H9 (cell line): ENCODE measurements at regions not wholly inside any gene's neighbourhood (a gene's known extent, or its start where the extent isn't known, plus 50 kb on each side); places are given as distances from the start of the nearest gene placed in this dataset.

Experiments used
- DNase-seq: peaks from one replicate; pipeline ENCODE4 v3.0.0-alpha.2; 2017
- H2AFZ ChIP-seq: one replicate; pipeline ENCODE4 v1.6.1; 2013; ENCODE audit warnings: mild to moderate bottlenecking, low read length, control low read depth, moderate library complexity
- H2AK5ac ChIP-seq: 2 replicates; pipeline ENCODE4 v1.6.1; 2013; ENCODE audit warnings: low read length, control low read depth, mixed read lengths; ENCODE audit not compliant: insufficient read length
- H2BK120ac ChIP-seq: one replicate; pipeline ENCODE4 v1.6.1; 2013; ENCODE audit warnings: low read depth, mild to moderate bottlenecking, low read length, control low read depth, inconsistent platforms; ENCODE audit not compliant: poor library complexity, severe bottlenecking
- H2BK12ac ChIP-seq: 2 replicates; pipeline ENCODE4 v1.6.1; 2013; ENCODE audit warnings: low read length, control low read depth, mixed read lengths, low read depth; ENCODE audit not compliant: insufficient read length
- H2BK15ac ChIP-seq: 2 replicates; pipeline ENCODE4 v1.6.1; 2013; ENCODE audit warnings: low read depth, low read length, control low read depth
- H2BK20ac ChIP-seq: one replicate; pipeline ENCODE4 v1.6.1; 2013; ENCODE audit warnings: low read depth, mild to moderate bottlenecking, low read length, control low read depth, inconsistent platforms; ENCODE audit not compliant: poor library complexity, severe bottlenecking
- H2BK5ac ChIP-seq: 2 replicates; pipeline ENCODE4 v1.6.1; 2013; ENCODE audit warnings: low read length, control low read depth, mixed read lengths; ENCODE audit not compliant: insufficient read length
- H3K14ac ChIP-seq: 2 replicates; pipeline ENCODE4 v1.6.1; 2013; ENCODE audit warnings: low read length, control low read depth; ENCODE audit not compliant: insufficient read depth
- H3K18ac ChIP-seq: 2 replicates; pipeline ENCODE4 v1.6.1; 2013; ENCODE audit warnings: low read depth, mild to moderate bottlenecking, mixed read lengths, low read length, control low read depth; ENCODE audit not compliant: insufficient read length
- H3K23ac ChIP-seq: 2 replicates; pipeline ENCODE4 v1.6.1; 2013; ENCODE audit warnings: low read length, control low read depth, mixed read lengths, low read depth; ENCODE audit not compliant: insufficient read length
- H3K23me2 ChIP-seq: 2 replicates; pipeline ENCODE4 v1.6.1; 2013; ENCODE audit warnings: low read depth, mild to moderate bottlenecking, mixed read lengths, low read length, control low read depth; ENCODE audit not compliant: insufficient read length, poor library complexity, severe bottlenecking
- H3K27ac ChIP-seq: 2 replicates; pipeline ENCODE4 v1.5.1; 2013; ENCODE audit warnings: low read length, control low read depth, mixed read lengths, low read depth; ENCODE audit not compliant: insufficient read length
- H3K27me3 ChIP-seq: 2 replicates; pipeline ENCODE4 v1.6.1; 2013; ENCODE audit warnings: low read length, control low read depth, inconsistent platforms; ENCODE audit not compliant: insufficient read depth
- H3K4ac ChIP-seq: 2 replicates; pipeline ENCODE4 v1.6.1; 2013; ENCODE audit warnings: low read depth, mild to moderate bottlenecking, control low read depth, inconsistent platforms, low read length, moderate library complexity
- H3K4me1 ChIP-seq: 2 replicates; pipeline ENCODE4 v1.6.1; 2013; ENCODE audit warnings: low read length, control low read depth, inconsistent platforms; ENCODE audit not compliant: insufficient read depth
- H3K4me2 ChIP-seq: 2 replicates; pipeline ENCODE4 v1.6.1; 2013; ENCODE audit warnings: low read length, control low read depth, mixed read lengths; ENCODE audit not compliant: insufficient read length, insufficient read depth
- H3K56ac ChIP-seq: 2 replicates; pipeline ENCODE4 v1.6.1; 2013; ENCODE audit warnings: low read depth, mild to moderate bottlenecking, mixed read lengths, low read length, control low read depth; ENCODE audit not compliant: insufficient read length
- H3K79me1 ChIP-seq: 2 replicates; pipeline ENCODE4 v1.6.1; 2013; ENCODE audit warnings: low read depth, mild to moderate bottlenecking, moderate library complexity, low read length, control low read depth, inconsistent platforms; ENCODE audit not compliant: insufficient read depth, poor library complexity, severe bottlenecking
- H3K79me2 ChIP-seq: 2 replicates; pipeline ENCODE4 v1.6.1; 2013; ENCODE audit warnings: low read length, control low read depth, inconsistent platforms; ENCODE audit not compliant: insufficient read depth
- H3K9ac ChIP-seq: 2 replicates; pipeline ENCODE4 v1.6.1; 2013; ENCODE audit warnings: low read length, control low read depth, mixed read lengths; ENCODE audit not compliant: insufficient read length; ENCODE audit errors: extremely low read depth
- H3K9me3 ChIP-seq: one replicate; pipeline ENCODE4 v1.6.1; 2013; ENCODE audit warnings: low read depth, low read length, inconsistent platforms; ENCODE audit not compliant: control insufficient read depth
- H3T11ph ChIP-seq: one replicate; pipeline ENCODE4 v1.6.1; 2013; ENCODE audit warnings: mild to moderate bottlenecking, low read length, control low read depth, inconsistent platforms
- H4K20me1 ChIP-seq: one replicate; pipeline ENCODE4 v1.6.1; 2013; ENCODE audit not compliant: control insufficient read depth, insufficient read length, insufficient read depth
- H4K5ac ChIP-seq: 2 replicates; pipeline ENCODE4 v1.6.1; 2013; ENCODE audit warnings: low read depth, mild to moderate bottlenecking, mixed read lengths, low read length, control low read depth; ENCODE audit not compliant: insufficient read length
- H4K8ac ChIP-seq: replicated peaks from 2 replicates; pipeline ENCODE4 v1.6.1; 2013; ENCODE audit warnings: low read length, control low read depth, mixed read lengths, low read depth; ENCODE audit not compliant: insufficient read length
- H4K91ac ChIP-seq: 2 replicates; pipeline ENCODE4 v1.6.1; 2013; ENCODE audit warnings: low read depth, mild to moderate bottlenecking, moderate library complexity, mixed read lengths, low read length, control low read depth; ENCODE audit not compliant: insufficient read length
- H3K27ac Mint-ChIP-seq, 3 experiments: 2 replicates in 2 of 3; 3 replicates in 1 of 3; pipeline ENCODE4 v1.8.0; 2020 to 2021; ENCODE audit warnings: mixed read lengths in 3 of 3, mild to moderate bottlenecking in 1 of 3, moderate library complexity in 1 of 3
- H3K27me3 Mint-ChIP-seq: 2 replicates; pipeline ENCODE4 v1.8.0; 2021; ENCODE audit warnings: low read depth, mild to moderate bottlenecking, moderate library complexity, mixed read lengths
- H3K36me3 Mint-ChIP-seq, 3 experiments: 2 replicates in 2 of 3; 3 replicates in 1 of 3; pipeline ENCODE4 v1.8.0; 2020 to 2021; ENCODE audit warnings: low read depth in 3 of 3, mixed read lengths in 3 of 3; ENCODE audit not compliant: insufficient read depth in 1 of 3
- H3K4me1 Mint-ChIP-seq, 2 experiments: 2 replicates each; pipeline ENCODE4 v1.8.0; 2020; ENCODE audit warnings: mixed read lengths in 2 of 2
- H3K4me3 Mint-ChIP-seq, 2 experiments: 2 replicates in 1 of 2; 3 replicates in 1 of 2; pipeline ENCODE4 v1.8.0; 2020 to 2021; ENCODE audit warnings: mild to moderate bottlenecking in 2 of 2, mixed read lengths in 2 of 2, moderate library complexity in 1 of 2
- H3K9me3 Mint-ChIP-seq, 2 experiments: 2 replicates in 1 of 2; 3 replicates in 1 of 2; pipeline ENCODE4 v1.8.0; 2020; ENCODE audit warnings: mild to moderate bottlenecking in 2 of 2, mixed read lengths in 2 of 2, moderate library complexity in 1 of 2
- CTCF ChIP-seq: fragments of 200-600 bp; sonication (generic); conservative IDR thresholded peaks from 3 replicates; pipeline ENCODE4 v1.8.0; 2021; ENCODE audit warnings: antibody characterized with exemption, mild to moderate bottlenecking

- Histone ChIP-seq H4K5ac (no peak overlapping the region), H3K4me2 (no peak overlapping the region), H4K91ac (no peak overlapping the region), H3K23ac (no peak overlapping the region), H3K9me3 (no peaks in the 10 kb centered on the region), H3K79me2 (no peaks in the 10 kb centered on the region), H3K4ac (no peak overlapping the region), H3K9ac (no peak overlapping the region), H3K79me1 (no peaks in the 10 kb centered on the region), H4K8ac (no peak overlapping the region), H3K56ac (no peak overlapping the region), H4K20me1 (no peaks in the 10 kb centered on the region), H2BK120ac (no peak overlapping the region), H3T11ph (no peak overlapping the region), H2AFZ (no peak overlapping the region), H3K4me1 (no peaks in the 10 kb centered on the region), H3K18ac (no peak overlapping the region), H3K23me2 (no peaks in the 10 kb centered on the region), H2AK5ac (no peak overlapping the region), H3K14ac (no peak overlapping the region), H2BK20ac (no peak overlapping the region), H2BK15ac (no peak overlapping the region), H2BK5ac (no peak overlapping the region), H2BK12ac (no peak overlapping the region), H3K27me3 (no peaks in the 10 kb centered on the region), H3K27ac (no peak overlapping the region)
- H3K27me3 Mint-ChIP-seq: no peaks in the 10 kb centered on the region
- no peak overlapping the region for H3K27ac Mint-ChIP-seq
- H3K36me3 Mint-ChIP-seq: no peaks in the 10 kb centered on the region; a peak in 1 of 7 replicates
- no peaks in the 10 kb centered on the region for H3K9me3 Mint-ChIP-seq
- H3K4me1 Mint-ChIP-seq: no peaks in the 10 kb centered on the region
- no peak overlapping the region for H3K4me3 Mint-ChIP-seq
- TF ChIP-seq CTCF: no peak
- DNase-seq: no peak
Measured at GRCh38 chr6:134735461-134735860, 214.4 kb downstream of the ALDH8A1 start.
